H7 (cell line): ENCODE measurements at regions not wholly inside any gene's neighbourhood (a gene's known extent, or its start where the extent isn't known, plus 50 kb on each side); places are given as distances from the start of the nearest gene placed in this dataset.

ENCODE experiments used
- DNase-seq: peaks from one replicate; pipeline ENCODE4 v3.0.0; 2012
- H3K27me3 ChIP-seq: 2 replicates; pipeline ENCODE4 v1.6.0; 2011; ENCODE audit warnings: mild to moderate bottlenecking, low read length; ENCODE audit not compliant: control insufficient read depth, insufficient read depth
- H3K36me3 ChIP-seq: replicated peaks from 2 replicates; pipeline ENCODE4 v1.5.1; 2011; ENCODE audit warnings: low read length; ENCODE audit not compliant: control insufficient read depth, insufficient read depth
- H3K4me3 ChIP-seq: 2 replicates; pipeline ENCODE4 v1.5.1; 2011; ENCODE audit warnings: low read depth, mild to moderate bottlenecking, control low read depth, low read length, moderate library complexity; ENCODE audit not compliant: insufficient read depth

GRCh38 chr17:14474591-14474990 is 173.7 kb downstream of the HS3ST3B1 start:
- Histone ChIP-seq H3K36me3 (no peaks in the 10 kb centered on the region), H3K4me3 (no peak overlapping the region), H3K27me3 (no peaks in the 10 kb centered on the region)
- DNase-seq = no peak

- H3K27me3 ChIP-seq = no peaks in the 10 kb centered on the region
- no peak overlapping the region for H3K4me3 ChIP-seq
- H3K36me3 ChIP-seq = no peaks in the 10 kb centered on the region
- DNase-seq = no peak
These were observed 170.2 kb downstream of the HS3ST3B1 start for GRCh38 chr17:14471052-14471451.

GRCh38 chr17:14470417-14470816 is 169.5 kb downstream of the HS3ST3B1 start:
- no peak for DNase-seq
- Histone ChIP-seq H3K36me3 (no peaks in the 10 kb centered on the region), H3K4me3 (no peak overlapping the region), H3K27me3 (no peaks in the 10 kb centered on the region)

- Histone ChIP-seq H3K4me3 (no peak overlapping the region), H3K36me3 (no peaks in the 10 kb centered on the region), H3K27me3 (no peaks in the 10 kb centered on the region)
- no peak for DNase-seq
These were observed 169.1 kb downstream of the HS3ST3B1 start for GRCh38 chr17:14469971-14470370.

GRCh38 chr17:14468858-14469257 is 168.0 kb downstream of the HS3ST3B1 start:
- no peak for DNase-seq
- no peak overlapping the region for H3K4me3 ChIP-seq

GRCh38 chr17:14461227-14461548 is 160.3 kb downstream of the HS3ST3B1 start:
- no peaks in the 10 kb centered on the region for H3K36me3 ChIP-seq
- H3K4me3 ChIP-seq = no peak overlapping the region
- DNase-seq = no peak
- H3K27me3 ChIP-seq = no peaks in the 10 kb centered on the region

More at GRCh38 chr17:14468858-14469257, 168.0 kb downstream of the HS3ST3B1 start:
- no peaks in the 10 kb centered on the region for H3K27me3 ChIP-seq
- no peaks in the 10 kb centered on the region for H3K36me3 ChIP-seq

- Histone ChIP-seq H3K36me3 (no peaks in the 10 kb centered on the region), H3K27me3 (no peaks in the 10 kb centered on the region), H3K4me3 (no peak overlapping the region)
- no peak for DNase-seq
These were observed 159.8 kb downstream of the HS3ST3B1 start for GRCh38 chr17:14460516-14461226.

GRCh38 chr17:14459955-14460354 is 159.1 kb downstream of the HS3ST3B1 start:
- Histone ChIP-seq H3K36me3 (no peaks in the 10 kb centered on the region), H3K27me3 (no peaks in the 10 kb centered on the region), H3K4me3 (no peak overlapping the region)
- no peak for DNase-seq

- Histone ChIP-seq H3K27me3 (no peaks in the 10 kb centered on the region), H3K4me3 (no peak overlapping the region)
- DNase-seq = no peak
These were observed 157.8 kb downstream of the HS3ST3B1 start for GRCh38 chr17:14458724-14459123.

GRCh38 chr17:14454746-14455145 is 153.9 kb downstream of the HS3ST3B1 start:
- Histone ChIP-seq H3K36me3 (no peaks in the 10 kb centered on the region), H3K4me3 (no peak overlapping the region), H3K27me3 (no peaks in the 10 kb centered on the region)
- no peak for DNase-seq

More at GRCh38 chr17:14458724-14459123, 157.8 kb downstream of the HS3ST3B1 start:
- no peaks in the 10 kb centered on the region for H3K36me3 ChIP-seq

GRCh38 chr17:14452856-14453255 is 152.0 kb downstream of the HS3ST3B1 start:
- no peaks in the 10 kb centered on the region for H3K27me3 ChIP-seq
- DNase-seq = no peak
- H3K4me3 ChIP-seq = no peak overlapping the region
- no peaks in the 10 kb centered on the region for H3K36me3 ChIP-seq

GRCh38 chr17:14451729-14452191 is 150.9 kb downstream of the HS3ST3B1 start:
- Histone ChIP-seq H3K27me3 (no peaks in the 10 kb centered on the region), H3K4me3 (no peak overlapping the region), H3K36me3 (no peaks in the 10 kb centered on the region)
- no peak for DNase-seq

GRCh38 chr17:14448818-14449217 is 147.9 kb downstream of the HS3ST3B1 start:
- Histone ChIP-seq H3K4me3 (no peak overlapping the region), H3K27me3 (no peaks in the 10 kb centered on the region), H3K36me3 (no peaks in the 10 kb centered on the region)
- no peak for DNase-seq

- H3K27me3 ChIP-seq = no peaks in the 10 kb centered on the region
- no peak overlapping the region for H3K4me3 ChIP-seq
- no peak for DNase-seq
- H3K36me3 ChIP-seq = no peaks in the 10 kb centered on the region
These were observed 145.9 kb downstream of the HS3ST3B1 start for GRCh38 chr17:14446825-14447224.

GRCh38 chr17:14444915-14445314 is 144.0 kb downstream of the HS3ST3B1 start:
- H3K4me3 ChIP-seq = no peak overlapping the region
- DNase-seq = no peak
- no peaks in the 10 kb centered on the region for H3K27me3 ChIP-seq
- no peaks in the 10 kb centered on the region for H3K36me3 ChIP-seq
